Transverse colon (tissue), 4 donors: ENCODE measurements at regions not wholly inside any gene's neighbourhood (a gene's known extent, or its start where the extent isn't known, plus 50 kb on each side); places are given as distances from the start of the nearest gene placed in this dataset.
"Not testable (repeated sequence)": the region's sequence is repeated elsewhere in the genome, so short reads cannot be mapped to it uniquely, and the experiment has no call there.

Experiments
- DNase-seq: peaks from one replicate; pipeline ENCODE4 v3.0.0-alpha.2; 2019
- H3K27ac ChIP-seq, 4 donors: fragments of 200-600 bp; sonication (generic); 2 replicates each; pipeline ENCODE4 v1.5.1; 2016 to 2018; ENCODE audit warnings: inconsistent platforms in 4 of 4
- H3K27me3 ChIP-seq: fragments of 200-600 bp; sonication (generic); 2 replicates; pipeline ENCODE4 v1.5.1; 2017; ENCODE audit warnings: inconsistent platforms
- H3K36me3 ChIP-seq, 4 donors: fragments of 200-600 bp; sonication (generic); 2 replicates each; pipeline ENCODE4 v1.5.1; 2017 to 2019; ENCODE audit warnings: inconsistent platforms in 4 of 4
- H3K4me1 ChIP-seq, 4 donors: fragments of 200-600 bp; sonication (generic); 2 replicates each; pipeline ENCODE4 v1.5.1; 2017 to 2020; ENCODE audit warnings: inconsistent platforms in 4 of 4
- H3K4me3 ChIP-seq, 4 donors: fragments of 200-600 bp; sonication (generic); 1 replicate in 1 of 4; 2 replicates in 3 of 4; pipeline versions ENCODE4 v1.5.1 to v1.6.1; 2017 to 2019; ENCODE audit warnings: inconsistent platforms in 4 of 4
- H3K9me3 ChIP-seq, 2 donors: fragments of 200-600 bp; sonication (generic); 2 replicates each; pipeline ENCODE4 v1.5.1; 2017 to 2019; ENCODE audit warnings: inconsistent platforms in 2 of 2
- CTCF ChIP-seq, 5 experiments: fragments of 200-600 bp in 3 of 5; fragments of 450-650 bp in 2 of 5; sonication (generic) in 3 of 5; IDR thresholded peaks; 1 replicate in 2 of 5; 2 replicates in 3 of 5; pipeline ENCODE4 v1.5.1; 2016 to 2017; ENCODE audit warnings: antibody characterized with exemption in 5 of 5, inconsistent platforms in 3 of 5, mild to moderate bottlenecking in 2 of 5, moderate library complexity in 1 of 5
- EP300 ChIP-seq: sonication (generic); formaldehyde crosslinking; IDR thresholded peaks from one replicate; pipeline ENCODE4 v1.6.1; 2017; ENCODE audit warnings: antibody characterized with exemption, low read depth
- POLR2A ChIP-seq: fragments of 450-650 bp; IDR thresholded peaks from one replicate; pipeline ENCODE4 v1.6.1; 2016; ENCODE audit warnings: antibody characterized with exemption, mild to moderate bottlenecking, moderate library complexity
- POLR2AphosphoS5 ChIP-seq, 3 donors: sonication (generic); formaldehyde crosslinking; IDR thresholded peaks; one replicate each; pipeline ENCODE4 v1.6.1; 2016; ENCODE audit warnings: antibody characterized with exemption in 3 of 3
- WGBS, 2 donors: methylation state at CpG; one replicate each; pipeline ENCODE4 v1.1.5; 2018; ENCODE audit warnings: low coverage in 1 of 2; 5-methylcytosine and 5-hydroxymethylcytosine counted together
- in situ Hi-C, 4 donors: fragments of 200-750 bp; cut with MboI; loops; one replicate each; pipeline versions ENCODE4 v1.15.0 to v1.15.1; 2017; ENCODE audit warnings: low sequenced_read_pairs in 3 of 4, low pct_ligation_motif_present in 1 of 4, low pct_unique_long_range_greater_than_20kb in 1 of 4
- intact Hi-C: fragments of 100-400 bp; cut with DNase I; formaldehyde crosslinking; loops from one replicate; pipeline ENCODE4 v1.15.1; 2023; ENCODE audit warnings: low total_unique reads

- no peak overlapping the region for H3K27ac ChIP-seq
- DNase-seq = no peak
- intact Hi-C loops = no loop called here
- TF ChIP-seq POLR2A (no peak), CTCF (IDR thresholded peaks at IDR 0.05) (no peak), EP300 (no peak), POLR2AphosphoS5 (IDR thresholded peaks at IDR 0.05) (no peak)
- in situ Hi-C loops = no loop called here
- H3K27me3 ChIP-seq = no peaks in the 10 kb centered on the region
- no peaks in the 10 kb centered on the region for H3K9me3 ChIP-seq
- H3K4me3 ChIP-seq = no peak overlapping the region
- no peaks in the 10 kb centered on the region for H3K36me3 ChIP-seq
- H3K4me1 ChIP-seq = no peaks in the 10 kb centered on the region
- WGBS, 2 donors = 77% methylated on average over 4 of the region's 4 CpGs; no CpG with 5 or more reads in 1 of the 2 donors
Observed at GRCh38 chr19:28137772-28138171, 1075.2 kb downstream of the UQCRFS1 start.

- in situ Hi-C loops (no loop called here), intact Hi-C loops (no loop called here)
- DNase-seq = no peak
- Histone ChIP-seq H3K9me3 (no peaks in the 10 kb centered on the region), H3K27me3 (no peaks in the 10 kb centered on the region), H3K36me3 (no peaks in the 10 kb centered on the region), H3K4me3 (no peak overlapping the region), H3K4me1 (no peaks in the 10 kb centered on the region), H3K27ac (no peak overlapping the region)
- no peak for TF ChIP-seq POLR2AphosphoS5 (IDR thresholded peaks at IDR 0.05)
- 41% methylated on average over 2 of the region's 2 CpGs; no CpG with 5 or more reads in 1 of the 2 donors for WGBS, 2 donors
Observed at GRCh38 chr19:28136796-28137195, 1076.2 kb downstream of the UQCRFS1 start.

- no peak overlapping the region for H3K4me3 ChIP-seq
- H3K27ac ChIP-seq = no peak overlapping the region
- no peak for DNase-seq
- H3K4me1 ChIP-seq = no peaks in the 10 kb centered on the region
- no peaks in the 10 kb centered on the region for H3K9me3 ChIP-seq
- intact Hi-C loops = no loop called here
- no peaks in the 10 kb centered on the region for H3K36me3 ChIP-seq
- TF ChIP-seq POLR2AphosphoS5 (IDR thresholded peaks at IDR 0.05) (no peak), POLR2A (no peak), CTCF (IDR thresholded peaks at IDR 0.05) (no peak), EP300 (no peak)
- H3K27me3 ChIP-seq = no peaks in the 10 kb centered on the region
- in situ Hi-C loops = no loop called here
Observed at GRCh38 chr19:28135825-28136224, 1077.1 kb downstream of the UQCRFS1 start.

GRCh38 chr19:28134311-28134710 is 1078.6 kb downstream of the UQCRFS1 start:
- Histone ChIP-seq H3K36me3 (no peaks in the 10 kb centered on the region), H3K27me3 (no peaks in the 10 kb centered on the region), H3K27ac (no peak overlapping the region), H3K9me3 (no peaks in the 10 kb centered on the region), H3K4me1 (no peaks in the 10 kb centered on the region), H3K4me3 (no peak overlapping the region)
- in situ Hi-C loops (no loop called here), intact Hi-C loops (no loop called here)
- no peak for DNase-seq
- TF ChIP-seq POLR2A (no peak), POLR2AphosphoS5 (IDR thresholded peaks at IDR 0.05) (no peak), CTCF (IDR thresholded peaks at IDR 0.05) (no peak), EP300 (no peak)
- 93% methylated on average over 3 of the region's 3 CpGs; no CpG with 5 or more reads in 1 of the 2 donors for WGBS, 2 donors

GRCh38 chr19:28130881-28131280 is 1082.1 kb downstream of the UQCRFS1 start:
- H3K4me3 ChIP-seq, H3K4me1 ChIP-seq, H3K9me3 ChIP-seq, DNase-seq, intact Hi-C loops, H3K27me3 ChIP-seq, in situ Hi-C loops, H3K27ac ChIP-seq, H3K36me3 ChIP-seq: not testable (repeated sequence)
- 70 to 90% methylated on average over 2 to 8 of the region's 8 CpGs for WGBS, 2 donors
